ENCODE measurements at regions not wholly inside any gene's neighbourhood (a gene's known extent, or its start where the extent isn't known, plus 50 kb on each side); places are given as distances from the start of the nearest gene placed in this dataset.

GRCh38 chr10:113376428-113376827 is 176.4 kb upstream of the HABP2 start:
- DNase-seq = no peak

GRCh38 chr10:113379091-113379490 is 173.8 kb upstream of the HABP2 start:
- DNase-seq = no peak

GRCh38 chr10:113381416-113381815 is 171.4 kb upstream of the HABP2 start:
- DNase-seq = no peak

GRCh38 chr10:113381981-113382509 is 170.8 kb upstream of the HABP2 start:
- no peak for DNase-seq

GRCh38 chr10:113382691-113383090 is 170.2 kb upstream of the HABP2 start:
- DNase-seq = no peak

GRCh38 chr10:113384181-113384580 is 168.7 kb upstream of the HABP2 start:
- no peak for DNase-seq

- peak; percentile 75 for DNase-seq
Measured at GRCh38 chr10:113385021-113385999, 167.5 kb upstream of the HABP2 start.

GRCh38 chr10:113386005-113386404 is 166.8 kb upstream of the HABP2 start:
- DNase-seq = no peak

GRCh38 chr10:113389969-113390368 is 162.9 kb upstream of the HABP2 start:
- DNase-seq = no peak

GRCh38 chr10:113390896-113391295 is 162.0 kb upstream of the HABP2 start:
- DNase-seq = no peak

- DNase-seq = no peak
Measured at GRCh38 chr10:113397047-113397446, 155.8 kb upstream of the HABP2 start.

GRCh38 chr10:113399065-113399464 is 153.8 kb upstream of the HABP2 start:
- DNase-seq = no peak

- no peak for DNase-seq
Measured at GRCh38 chr10:113402602-113403001, 150.3 kb upstream of the HABP2 start.

GRCh38 chr10:113407218-113407617 is 145.6 kb upstream of the HABP2 start:
- no peak for DNase-seq

GRCh38 chr10:113409175-113409574 is 143.7 kb upstream of the HABP2 start:
- no peak for DNase-seq

- no peak for DNase-seq
Measured at GRCh38 chr10:113410618-113411017, 142.2 kb upstream of the HABP2 start.

- DNase-seq = no peak
Measured at GRCh38 chr10:113411456-113411855, 141.4 kb upstream of the HABP2 start.

GRCh38 chr10:113412161-113412560 is 140.7 kb upstream of the HABP2 start:
- no peak for DNase-seq

- no peak for DNase-seq
Measured at GRCh38 chr10:113414543-113414942, 138.3 kb upstream of the HABP2 start.

- DNase-seq = no peak
Measured at GRCh38 chr10:113415246-113415645, 137.6 kb upstream of the HABP2 start.

GRCh38 chr10:113420057-113420732 is 132.7 kb upstream of the HABP2 start:
- DNase-seq = no peak

- DNase-seq = no peak
Measured at GRCh38 chr10:113420733-113421675, 131.8 kb upstream of the HABP2 start.

- no peak for DNase-seq
Measured at GRCh38 chr10:113422371-113422770, 130.5 kb upstream of the HABP2 start.
